ENCODE measurements at regions not wholly inside any gene's neighbourhood (a gene's known extent, or its start where the extent isn't known, plus 50 kb on each side); places are given as distances from the start of the nearest gene placed in this dataset.

DNA sequence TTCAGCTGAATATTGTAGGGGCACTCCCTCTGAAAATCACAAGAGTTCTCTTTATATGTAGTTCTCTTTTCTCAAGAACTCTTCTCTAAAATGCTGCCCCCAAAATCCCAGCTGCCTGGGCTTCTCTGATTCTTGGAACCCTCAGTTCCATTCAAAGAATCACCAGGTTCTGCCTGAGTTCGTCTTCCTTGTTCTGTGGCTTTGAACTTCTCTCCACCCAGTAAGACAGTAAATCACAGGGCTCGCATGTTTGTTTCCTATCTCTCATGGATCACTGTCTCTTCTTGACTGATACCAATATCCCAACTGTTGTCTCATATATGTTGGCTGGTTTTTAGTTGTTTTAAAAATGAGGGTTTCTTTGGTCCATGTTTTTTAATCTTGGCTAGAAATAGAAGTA is 359.5 kb upstream of the CBLB start:
- no peaks in the 10 kb centered on the region for H3K36me3 ChIP-seq
- H3K4me1 ChIP-seq (ENCODE audit: control insufficient read depth in 1 of 2, insufficient read depth in 1 of 2, low read depth in 1 of 2, low read length in 1 of 2), result no peaks in the 10 kb centered on the region
- no peaks in the 10 kb centered on the region for H3K27me3 ChIP-seq
- H3K4me3 ChIP-seq (ENCODE audit: low read depth in 1 of 2, low read length in 1 of 2), result no peak overlapping the region
- no peak overlapping the region for H3K27ac ChIP-seq
- TF ChIP-seq, protein P1, sequence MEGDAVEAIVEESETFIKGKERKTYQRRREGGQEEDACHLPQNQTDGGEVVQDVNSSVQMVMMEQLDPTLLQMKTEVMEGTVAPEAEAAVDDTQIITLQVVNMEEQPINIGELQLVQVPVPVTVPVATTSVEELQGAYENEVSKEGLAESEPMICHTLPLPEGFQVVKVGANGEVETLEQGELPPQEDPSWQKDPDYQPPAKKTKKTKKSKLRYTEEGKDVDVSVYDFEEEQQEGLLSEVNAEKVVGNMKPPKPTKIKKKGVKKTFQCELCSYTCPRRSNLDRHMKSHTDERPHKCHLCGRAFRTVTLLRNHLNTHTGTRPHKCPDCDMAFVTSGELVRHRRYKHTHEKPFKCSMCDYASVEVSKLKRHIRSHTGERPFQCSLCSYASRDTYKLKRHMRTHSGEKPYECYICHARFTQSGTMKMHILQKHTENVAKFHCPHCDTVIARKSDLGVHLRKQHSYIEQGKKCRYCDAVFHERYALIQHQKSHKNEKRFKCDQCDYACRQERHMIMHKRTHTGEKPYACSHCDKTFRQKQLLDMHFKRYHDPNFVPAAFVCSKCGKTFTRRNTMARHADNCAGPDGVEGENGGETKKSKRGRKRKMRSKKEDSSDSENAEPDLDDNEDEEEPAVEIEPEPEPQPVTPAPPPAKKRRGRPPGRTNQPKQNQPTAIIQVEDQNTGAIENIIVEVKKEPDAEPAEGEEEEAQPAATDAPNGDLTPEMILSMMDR (IDR thresholded peaks at IDR 0.05), result no peak
- no peaks in the 10 kb centered on the region for H3K9me3 ChIP-seq

DNA sequence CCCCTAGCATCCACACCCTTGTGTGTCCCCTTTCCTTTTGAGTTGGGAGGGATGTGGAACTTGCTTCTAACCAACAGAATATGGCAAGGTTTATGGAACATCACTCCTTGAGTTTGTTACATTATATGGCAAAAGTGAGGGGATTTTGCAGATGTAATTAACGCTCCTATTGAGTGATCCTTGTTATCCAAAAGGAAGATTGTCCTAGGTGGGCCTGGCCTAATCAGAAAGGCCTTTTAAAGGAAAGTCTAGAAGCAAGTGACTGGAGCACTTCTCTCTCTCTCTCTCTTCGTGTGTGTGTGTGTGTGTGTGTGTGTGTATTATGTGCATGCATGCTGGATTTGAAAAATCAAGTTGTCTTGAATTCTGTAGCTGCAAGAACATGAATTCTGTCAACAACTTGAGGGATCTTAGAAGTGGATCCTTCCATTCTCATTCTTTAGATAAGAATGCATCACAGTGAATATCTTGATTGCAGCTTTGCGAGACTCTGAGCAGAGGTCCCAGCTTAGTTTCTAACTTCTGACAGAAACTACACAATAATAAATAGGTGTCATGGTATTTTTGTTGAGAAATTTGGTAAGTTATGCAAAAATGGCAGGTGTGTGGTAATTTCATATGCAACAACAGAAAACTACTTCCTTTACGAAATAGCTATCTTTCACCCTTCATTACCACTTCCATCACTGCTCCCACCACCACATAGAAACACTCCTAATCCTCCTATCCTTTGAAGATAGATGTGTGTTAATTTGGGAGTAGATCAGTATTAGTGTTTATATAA is 360.9 kb upstream of the CBLB start:
- H3K4me3 ChIP-seq (ENCODE audit: low read depth in 1 of 2, low read length in 1 of 2), result no peak overlapping the region
- TF ChIP-seq, protein P1 (IDR thresholded peaks at IDR 0.05), result no peak
- no peaks in the 10 kb centered on the region for H3K9me3 ChIP-seq
- H3K36me3 ChIP-seq, result no peaks in the 10 kb centered on the region
- H3K27ac ChIP-seq, result no peak overlapping the region
- H3K27me3 ChIP-seq, result no peaks in the 10 kb centered on the region
- H3K4me1 ChIP-seq (ENCODE audit: control insufficient read depth in 1 of 2, insufficient read depth in 1 of 2, low read depth in 1 of 2, low read length in 1 of 2), result no peaks in the 10 kb centered on the region

DNA sequence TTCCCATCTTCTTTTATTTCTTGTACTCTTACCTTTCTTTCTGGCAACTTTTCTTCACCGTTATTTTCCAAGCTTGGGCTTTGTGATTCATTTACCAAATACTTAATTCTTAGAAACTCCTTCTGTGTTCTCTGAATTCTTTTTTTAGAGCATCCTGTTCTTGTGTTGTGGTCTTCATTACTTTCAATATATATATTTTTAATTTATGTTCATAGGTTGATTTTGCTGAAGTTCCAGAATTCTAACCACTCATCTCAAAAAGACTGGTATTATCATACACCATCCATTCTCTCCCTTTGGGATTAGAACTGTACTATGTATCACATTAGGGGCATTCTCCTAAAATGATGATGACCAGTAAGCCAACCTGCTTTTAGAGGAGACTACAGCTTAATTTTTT is 362.3 kb upstream of the CBLB start:
- TF ChIP-seq, protein P1 (IDR thresholded peaks at IDR 0.05), result no peak
- H3K4me3 ChIP-seq (ENCODE audit: low read depth in 1 of 2, low read length in 1 of 2), result no peak overlapping the region

DNA sequence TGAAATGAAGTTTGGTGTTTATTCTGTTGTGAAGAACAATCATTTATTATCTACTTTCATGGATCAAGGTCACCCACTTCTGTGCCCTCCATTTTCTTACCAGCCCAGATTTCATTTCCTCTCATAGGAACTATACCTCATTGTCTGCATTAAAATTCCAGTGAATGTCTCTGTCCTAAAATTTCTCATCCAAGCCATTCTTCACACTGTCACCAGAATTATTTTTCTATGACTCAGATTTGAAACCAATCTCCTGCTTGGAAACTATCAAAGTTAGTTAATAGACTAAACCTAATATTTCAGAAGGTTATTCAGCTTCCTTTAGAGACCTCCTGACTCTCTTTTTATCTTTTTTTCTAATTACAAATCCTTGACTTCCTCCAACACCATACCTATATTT is 364.1 kb upstream of the CBLB start:
- Histone ChIP-seq H3K27me3 (no peaks in the 10 kb centered on the region), H3K9me3 (no peaks in the 10 kb centered on the region), H3K36me3 (no peaks in the 10 kb centered on the region), H3K4me1 (ENCODE audit: control insufficient read depth in 1 of 2, insufficient read depth in 1 of 2, low read depth in 1 of 2, low read length in 1 of 2) (no peaks in the 10 kb centered on the region), H3K4me3 (ENCODE audit: low read depth in 1 of 2, low read length in 1 of 2) (no peak overlapping the region), H3K27ac (no peak overlapping the region)
- TF ChIP-seq, protein P1 (IDR thresholded peaks at IDR 0.05), result no peak

More for the DNA sequence above, 362.3 kb upstream of the CBLB start:
- H3K4me1 ChIP-seq (ENCODE audit: control insufficient read depth in 1 of 2, insufficient read depth in 1 of 2, low read depth in 1 of 2, low read length in 1 of 2), result no peaks in the 10 kb centered on the region
- H3K36me3 ChIP-seq, result no peaks in the 10 kb centered on the region
- no peaks in the 10 kb centered on the region for H3K9me3 ChIP-seq
- no peak overlapping the region for H3K27ac ChIP-seq
- no peaks in the 10 kb centered on the region for H3K27me3 ChIP-seq

DNA sequence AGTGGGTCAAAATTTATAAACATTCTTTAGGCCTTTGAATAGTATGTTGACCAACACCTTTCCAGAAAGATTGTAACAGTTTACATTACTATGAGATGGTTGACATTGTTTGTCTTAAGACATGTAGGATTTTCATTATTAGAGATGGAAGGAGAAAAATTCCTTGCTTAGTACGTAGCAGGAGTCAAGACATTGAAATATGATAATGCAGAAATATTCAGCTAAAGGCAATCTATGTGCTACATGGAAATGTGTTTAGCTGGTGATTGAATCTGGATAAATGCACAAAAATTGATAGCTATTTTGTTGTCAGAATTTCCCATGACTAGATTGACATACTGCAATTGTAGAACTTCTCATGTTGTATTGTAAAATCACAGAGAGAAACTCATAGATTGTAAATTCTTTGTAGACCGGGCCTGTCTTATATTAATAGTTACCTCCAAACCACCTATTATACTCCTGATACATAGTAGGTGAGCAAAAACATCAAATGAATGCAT is 370.4 kb upstream of the CBLB start:
- Histone ChIP-seq H3K36me3 (no peaks in the 10 kb centered on the region), H3K27ac (no peak overlapping the region), H3K4me3 (ENCODE audit: low read depth in 1 of 2, low read length in 1 of 2) (no peak overlapping the region), H3K27me3 (no peaks in the 10 kb centered on the region), H3K9me3 (no peaks in the 10 kb centered on the region), H3K4me1 (ENCODE audit: control insufficient read depth in 1 of 2, insufficient read depth in 1 of 2, low read depth in 1 of 2, low read length in 1 of 2) (no peaks in the 10 kb centered on the region)
- TF ChIP-seq, protein P1 (IDR thresholded peaks at IDR 0.05), result no peak

All from neutrophil (primary cell).